GM12864 (cell line): ENCODE measurements at regions not wholly inside any gene's neighbourhood (a gene's known extent, or its start where the extent isn't known, plus 50 kb on each side); places are given as distances from the start of the nearest gene placed in this dataset.
A peak's percentile ranks its signal among the peaks of the same experiment; 100 is the strongest.

Experiments
- DNase-seq: peaks from one replicate; pipeline ENCODE4 v3.0.0-alpha.2; 2011; ENCODE audit warnings: low read depth
- H3K4me3 ChIP-seq: 2 replicates; pipeline ENCODE4 v1.5.1; 2011; ENCODE audit warnings: mild to moderate bottlenecking, low read depth, low read length, control low read depth
- TF ChIP-seq, protein P1 (sequence below): IDR thresholded peaks from 2 replicates; pipeline ENCODE4 v1.5.1; 2011; ENCODE audit warnings: low read depth, mild to moderate bottlenecking, moderate library complexity, low read length, control low read depth, inconsistent platforms; ENCODE audit errors: missing control alignments

GRCh38 chr12:90519285-90519684, 435.7 kb downstream of the CCER1 start:
- TF ChIP-seq, protein P1, sequence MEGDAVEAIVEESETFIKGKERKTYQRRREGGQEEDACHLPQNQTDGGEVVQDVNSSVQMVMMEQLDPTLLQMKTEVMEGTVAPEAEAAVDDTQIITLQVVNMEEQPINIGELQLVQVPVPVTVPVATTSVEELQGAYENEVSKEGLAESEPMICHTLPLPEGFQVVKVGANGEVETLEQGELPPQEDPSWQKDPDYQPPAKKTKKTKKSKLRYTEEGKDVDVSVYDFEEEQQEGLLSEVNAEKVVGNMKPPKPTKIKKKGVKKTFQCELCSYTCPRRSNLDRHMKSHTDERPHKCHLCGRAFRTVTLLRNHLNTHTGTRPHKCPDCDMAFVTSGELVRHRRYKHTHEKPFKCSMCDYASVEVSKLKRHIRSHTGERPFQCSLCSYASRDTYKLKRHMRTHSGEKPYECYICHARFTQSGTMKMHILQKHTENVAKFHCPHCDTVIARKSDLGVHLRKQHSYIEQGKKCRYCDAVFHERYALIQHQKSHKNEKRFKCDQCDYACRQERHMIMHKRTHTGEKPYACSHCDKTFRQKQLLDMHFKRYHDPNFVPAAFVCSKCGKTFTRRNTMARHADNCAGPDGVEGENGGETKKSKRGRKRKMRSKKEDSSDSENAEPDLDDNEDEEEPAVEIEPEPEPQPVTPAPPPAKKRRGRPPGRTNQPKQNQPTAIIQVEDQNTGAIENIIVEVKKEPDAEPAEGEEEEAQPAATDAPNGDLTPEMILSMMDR, result no peak
- DNase-seq, result no peak
- no peak overlapping the region for H3K4me3 ChIP-seq

GRCh38 chr12:90515199-90516175, 439.5 kb downstream of the CCER1 start:
- peak; percentile 8 for DNase-seq
- TF ChIP-seq, protein P1, result no peak
- no peak overlapping the region for H3K4me3 ChIP-seq

DNA sequence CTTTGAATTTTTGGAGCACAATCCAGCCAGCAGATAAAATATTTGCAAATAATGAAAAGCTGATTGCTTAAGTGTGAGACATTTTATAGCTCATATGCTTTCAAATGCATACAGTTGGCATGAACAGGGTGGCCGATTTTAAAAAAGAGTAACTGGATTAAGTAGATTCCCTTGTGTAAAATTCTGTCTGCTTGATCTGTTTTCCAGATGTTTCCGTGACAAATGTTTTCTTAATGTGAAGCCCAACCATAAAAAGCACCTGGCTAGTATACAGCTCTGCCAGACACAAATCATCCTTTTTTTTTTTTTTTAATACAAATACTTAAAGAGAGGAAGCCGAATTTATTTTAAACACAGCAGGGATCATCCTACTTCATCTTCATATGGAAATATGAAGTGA, 440.7 kb downstream of the CCER1 start:
- TF ChIP-seq, protein P1, result no peak
- DNase-seq, result no peak
- no peak overlapping the region for H3K4me3 ChIP-seq

- no peak for DNase-seq
- H3K4me3 ChIP-seq, result no peak overlapping the region
- TF ChIP-seq, protein P1, result no peak
Measured at GRCh38 chr12:90512518-90512917, 442.5 kb downstream of the CCER1 start.

DNA sequence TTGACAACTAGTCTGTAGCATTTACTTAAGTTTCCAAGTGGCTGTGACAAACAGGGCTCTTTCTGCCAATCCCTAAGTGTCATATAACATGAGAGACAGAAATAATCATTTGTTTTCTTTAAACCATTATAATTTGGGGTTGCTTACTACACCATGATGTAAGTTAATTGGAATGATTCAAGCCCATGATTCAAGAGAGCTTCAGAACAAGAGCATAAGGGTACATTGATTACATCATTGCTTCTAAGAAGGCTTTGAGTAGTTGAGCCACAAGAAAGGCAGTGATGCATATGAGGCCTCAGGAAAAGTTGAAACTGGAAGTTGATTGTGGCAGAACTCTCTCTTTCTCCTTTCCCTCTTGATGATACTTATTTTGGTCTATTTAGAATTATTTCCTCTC, 444.0 kb downstream of the CCER1 start:
- no peak overlapping the region for H3K4me3 ChIP-seq
- DNase-seq, result no peak
- TF ChIP-seq, protein P1, result no peak

DNA sequence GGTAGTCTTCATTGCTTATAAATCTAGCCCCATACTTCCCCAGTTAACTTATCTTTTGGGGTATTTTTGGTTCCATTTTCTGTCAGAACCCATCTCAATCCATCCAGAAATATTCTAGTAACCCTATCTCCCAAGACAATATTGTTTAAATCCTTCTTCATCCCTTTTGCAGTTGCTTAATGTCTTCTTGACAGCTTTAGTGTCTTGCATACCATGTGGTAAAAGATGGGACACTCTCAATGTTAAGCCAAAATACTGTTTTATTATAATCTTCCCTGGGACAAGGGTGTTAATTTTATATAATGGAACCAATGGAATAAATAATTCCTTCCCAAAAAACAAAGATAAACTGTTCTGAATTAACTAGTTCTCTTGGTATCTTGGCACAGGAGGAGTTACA, 450.2 kb downstream of the CCER1 start:
- TF ChIP-seq, protein P1, result no peak
- no peak overlapping the region for H3K4me3 ChIP-seq
- no peak for DNase-seq
